Ovary (tissue), 3 donors: ENCODE measurements at regions not wholly inside any gene's neighbourhood (a gene's known extent, or its start where the extent isn't known, plus 50 kb on each side); places are given as distances from the start of the nearest gene placed in this dataset.

Experiments
- CTCF ChIP-seq, 3 donors: fragments of 450-650 bp in 2 of 3; fragments of 200-600 bp in 1 of 3; IDR thresholded peaks; one replicate each; pipeline versions ENCODE4 v1.5.1 to v1.8.0; 2016 to 2022; ENCODE audit warnings: antibody characterized with exemption in 3 of 3, mild to moderate bottlenecking in 1 of 3
- EP300 ChIP-seq: sonication (generic); formaldehyde crosslinking; IDR thresholded peaks from one replicate; pipeline ENCODE4 v1.6.1; 2017; ENCODE audit warnings: antibody characterized with exemption
- POLR2A ChIP-seq: fragments of 450-650 bp; IDR thresholded peaks from one replicate; pipeline ENCODE4 v1.6.1; 2017; ENCODE audit warnings: antibody characterized with exemption, mild to moderate bottlenecking, moderate library complexity
- donor health status: DM: no; HTN: no; CAD: no.

GRCh38 chr4:137979938-137980337, 262.2 kb downstream of the SLC7A11 start:
- TF ChIP-seq CTCF (IDR thresholded peaks at IDR 0.05) (no peak), POLR2A (no peak), EP300 (no peak)
